H9 (cell line): ENCODE measurements at regions not wholly inside any gene's neighbourhood (a gene's known extent, or its start where the extent isn't known, plus 50 kb on each side); places are given as distances from the start of the nearest gene placed in this dataset.

Experiments
- DNase-seq: peaks from one replicate; pipeline ENCODE4 v3.0.0-alpha.2; 2017
- H2AFZ ChIP-seq: one replicate; pipeline ENCODE4 v1.6.1; 2013; ENCODE audit warnings: mild to moderate bottlenecking, low read length, control low read depth, moderate library complexity
- H2AK5ac ChIP-seq: 2 replicates; pipeline ENCODE4 v1.6.1; 2013; ENCODE audit warnings: low read length, control low read depth, mixed read lengths; ENCODE audit not compliant: insufficient read length
- H2BK120ac ChIP-seq: one replicate; pipeline ENCODE4 v1.6.1; 2013; ENCODE audit warnings: low read depth, mild to moderate bottlenecking, low read length, control low read depth, inconsistent platforms; ENCODE audit not compliant: poor library complexity, severe bottlenecking
- H2BK12ac ChIP-seq: 2 replicates; pipeline ENCODE4 v1.6.1; 2013; ENCODE audit warnings: low read length, control low read depth, mixed read lengths, low read depth; ENCODE audit not compliant: insufficient read length
- H2BK15ac ChIP-seq: 2 replicates; pipeline ENCODE4 v1.6.1; 2013; ENCODE audit warnings: low read depth, low read length, control low read depth
- H2BK20ac ChIP-seq: one replicate; pipeline ENCODE4 v1.6.1; 2013; ENCODE audit warnings: low read depth, mild to moderate bottlenecking, low read length, control low read depth, inconsistent platforms; ENCODE audit not compliant: poor library complexity, severe bottlenecking
- H2BK5ac ChIP-seq: 2 replicates; pipeline ENCODE4 v1.6.1; 2013; ENCODE audit warnings: low read length, control low read depth, mixed read lengths; ENCODE audit not compliant: insufficient read length
- H3K14ac ChIP-seq: 2 replicates; pipeline ENCODE4 v1.6.1; 2013; ENCODE audit warnings: low read length, control low read depth; ENCODE audit not compliant: insufficient read depth
- H3K18ac ChIP-seq: 2 replicates; pipeline ENCODE4 v1.6.1; 2013; ENCODE audit warnings: low read depth, mild to moderate bottlenecking, mixed read lengths, low read length, control low read depth; ENCODE audit not compliant: insufficient read length
- H3K23ac ChIP-seq: 2 replicates; pipeline ENCODE4 v1.6.1; 2013; ENCODE audit warnings: low read length, control low read depth, mixed read lengths, low read depth; ENCODE audit not compliant: insufficient read length
- H3K23me2 ChIP-seq: 2 replicates; pipeline ENCODE4 v1.6.1; 2013; ENCODE audit warnings: low read depth, mild to moderate bottlenecking, mixed read lengths, low read length, control low read depth; ENCODE audit not compliant: insufficient read length, poor library complexity, severe bottlenecking
- H3K27ac ChIP-seq: 2 replicates; pipeline ENCODE4 v1.5.1; 2013; ENCODE audit warnings: low read length, control low read depth, mixed read lengths, low read depth; ENCODE audit not compliant: insufficient read length
- H3K27me3 ChIP-seq: 2 replicates; pipeline ENCODE4 v1.6.1; 2013; ENCODE audit warnings: low read length, control low read depth, inconsistent platforms; ENCODE audit not compliant: insufficient read depth
- H3K4ac ChIP-seq: 2 replicates; pipeline ENCODE4 v1.6.1; 2013; ENCODE audit warnings: low read depth, mild to moderate bottlenecking, control low read depth, inconsistent platforms, low read length, moderate library complexity
- H3K4me1 ChIP-seq: 2 replicates; pipeline ENCODE4 v1.6.1; 2013; ENCODE audit warnings: low read length, control low read depth, inconsistent platforms; ENCODE audit not compliant: insufficient read depth
- H3K4me2 ChIP-seq: 2 replicates; pipeline ENCODE4 v1.6.1; 2013; ENCODE audit warnings: low read length, control low read depth, mixed read lengths; ENCODE audit not compliant: insufficient read length, insufficient read depth
- H3K56ac ChIP-seq: 2 replicates; pipeline ENCODE4 v1.6.1; 2013; ENCODE audit warnings: low read depth, mild to moderate bottlenecking, mixed read lengths, low read length, control low read depth; ENCODE audit not compliant: insufficient read length
- H3K79me1 ChIP-seq: 2 replicates; pipeline ENCODE4 v1.6.1; 2013; ENCODE audit warnings: low read depth, mild to moderate bottlenecking, moderate library complexity, low read length, control low read depth, inconsistent platforms; ENCODE audit not compliant: insufficient read depth, poor library complexity, severe bottlenecking
- H3K79me2 ChIP-seq: 2 replicates; pipeline ENCODE4 v1.6.1; 2013; ENCODE audit warnings: low read length, control low read depth, inconsistent platforms; ENCODE audit not compliant: insufficient read depth
- H3K9ac ChIP-seq: 2 replicates; pipeline ENCODE4 v1.6.1; 2013; ENCODE audit warnings: low read length, control low read depth, mixed read lengths; ENCODE audit not compliant: insufficient read length; ENCODE audit errors: extremely low read depth
- H3K9me3 ChIP-seq: one replicate; pipeline ENCODE4 v1.6.1; 2013; ENCODE audit warnings: low read depth, low read length, inconsistent platforms; ENCODE audit not compliant: control insufficient read depth
- H3T11ph ChIP-seq: one replicate; pipeline ENCODE4 v1.6.1; 2013; ENCODE audit warnings: mild to moderate bottlenecking, low read length, control low read depth, inconsistent platforms
- H4K20me1 ChIP-seq: one replicate; pipeline ENCODE4 v1.6.1; 2013; ENCODE audit not compliant: control insufficient read depth, insufficient read length, insufficient read depth
- H4K5ac ChIP-seq: 2 replicates; pipeline ENCODE4 v1.6.1; 2013; ENCODE audit warnings: low read depth, mild to moderate bottlenecking, mixed read lengths, low read length, control low read depth; ENCODE audit not compliant: insufficient read length
- H4K8ac ChIP-seq: replicated peaks from 2 replicates; pipeline ENCODE4 v1.6.1; 2013; ENCODE audit warnings: low read length, control low read depth, mixed read lengths, low read depth; ENCODE audit not compliant: insufficient read length
- H4K91ac ChIP-seq: 2 replicates; pipeline ENCODE4 v1.6.1; 2013; ENCODE audit warnings: low read depth, mild to moderate bottlenecking, moderate library complexity, mixed read lengths, low read length, control low read depth; ENCODE audit not compliant: insufficient read length
- H3K27ac Mint-ChIP-seq, 3 experiments: 2 replicates in 2 of 3; 3 replicates in 1 of 3; pipeline ENCODE4 v1.8.0; 2020 to 2021; ENCODE audit warnings: mixed read lengths in 3 of 3, mild to moderate bottlenecking in 1 of 3, moderate library complexity in 1 of 3
- H3K27me3 Mint-ChIP-seq: 2 replicates; pipeline ENCODE4 v1.8.0; 2021; ENCODE audit warnings: low read depth, mild to moderate bottlenecking, moderate library complexity, mixed read lengths
- H3K36me3 Mint-ChIP-seq, 3 experiments: 2 replicates in 2 of 3; 3 replicates in 1 of 3; pipeline ENCODE4 v1.8.0; 2020 to 2021; ENCODE audit warnings: low read depth in 3 of 3, mixed read lengths in 3 of 3; ENCODE audit not compliant: insufficient read depth in 1 of 3
- H3K4me1 Mint-ChIP-seq, 2 experiments: 2 replicates each; pipeline ENCODE4 v1.8.0; 2020; ENCODE audit warnings: mixed read lengths in 2 of 2
- H3K4me3 Mint-ChIP-seq, 2 experiments: 2 replicates in 1 of 2; 3 replicates in 1 of 2; pipeline ENCODE4 v1.8.0; 2020 to 2021; ENCODE audit warnings: mild to moderate bottlenecking in 2 of 2, mixed read lengths in 2 of 2, moderate library complexity in 1 of 2
- H3K9me3 Mint-ChIP-seq, 2 experiments: 2 replicates in 1 of 2; 3 replicates in 1 of 2; pipeline ENCODE4 v1.8.0; 2020; ENCODE audit warnings: mild to moderate bottlenecking in 2 of 2, mixed read lengths in 2 of 2, moderate library complexity in 1 of 2
- WGBS: extraction: QIAGEN DNeasy Blood & Tissue Kit; methylation state at CpG from one replicate; pipeline ENCODE4 v1.1.7; 2013; ENCODE audit warnings: missing lambda C conversion rate, low lambda C conversion rate, mixed read lengths; ENCODE audit not compliant: insufficient read length; ENCODE audit errors: extremely low coverage; 5-methylcytosine and 5-hydroxymethylcytosine counted together
- TF ChIP-seq, protein P1 (sequence below): fragments of 200-600 bp; sonication (generic); conservative IDR thresholded peaks from 3 replicates; pipeline ENCODE4 v1.8.0; 2021; ENCODE audit warnings: antibody characterized with exemption, mild to moderate bottlenecking

DNA sequence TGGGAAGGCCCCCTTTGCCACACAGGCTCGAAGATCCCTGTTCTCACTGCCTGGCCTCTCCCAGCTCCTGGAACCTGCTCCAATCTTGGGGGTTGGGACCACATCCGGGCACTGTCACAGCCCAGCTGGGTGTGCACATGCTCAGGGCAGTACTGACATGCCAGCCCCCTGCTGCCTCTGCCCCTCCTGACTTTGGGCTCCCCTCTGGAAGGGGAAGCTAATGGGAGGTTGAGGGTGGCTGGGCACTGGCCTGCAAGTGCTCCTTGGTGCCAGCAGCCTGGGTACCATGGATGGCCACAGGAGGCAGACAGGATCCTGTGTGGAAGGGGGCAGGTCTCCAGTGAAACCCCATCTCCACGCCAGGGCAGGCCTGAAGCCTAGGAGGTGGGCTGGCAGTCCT lies 126.1 kb upstream of the NOL4 start:
- Histone ChIP-seq H4K20me1 (no peaks in the 10 kb centered on the region), H2AFZ (no peak overlapping the region), H3K79me1 (no peaks in the 10 kb centered on the region), H3K4me2 (no peak overlapping the region), H3K27me3 (no peaks in the 10 kb centered on the region), H4K5ac (no peak overlapping the region), H3K27ac (no peak overlapping the region), H2BK12ac (no peak overlapping the region), H3K9me3 (no peaks in the 10 kb centered on the region), H3K4ac (no peak overlapping the region), H2BK20ac (no peak overlapping the region), H2AK5ac (no peak overlapping the region), H3K56ac (no peak overlapping the region), H3K23me2 (no peaks in the 10 kb centered on the region), H3K4me1 (no peaks in the 10 kb centered on the region), H3T11ph (no peak overlapping the region), H2BK120ac (no peak overlapping the region), H3K23ac (no peak overlapping the region), H3K18ac (no peak overlapping the region), H3K14ac (no peak overlapping the region; the same call in 1 of the 2 replicates), H4K8ac (no peak overlapping the region), H3K79me2 (no peaks in the 10 kb centered on the region), H3K9ac (no peak overlapping the region), H2BK15ac (no peak overlapping the region), H4K91ac (no peak overlapping the region), H2BK5ac (no peak overlapping the region)
- TF ChIP-seq, protein P1, sequence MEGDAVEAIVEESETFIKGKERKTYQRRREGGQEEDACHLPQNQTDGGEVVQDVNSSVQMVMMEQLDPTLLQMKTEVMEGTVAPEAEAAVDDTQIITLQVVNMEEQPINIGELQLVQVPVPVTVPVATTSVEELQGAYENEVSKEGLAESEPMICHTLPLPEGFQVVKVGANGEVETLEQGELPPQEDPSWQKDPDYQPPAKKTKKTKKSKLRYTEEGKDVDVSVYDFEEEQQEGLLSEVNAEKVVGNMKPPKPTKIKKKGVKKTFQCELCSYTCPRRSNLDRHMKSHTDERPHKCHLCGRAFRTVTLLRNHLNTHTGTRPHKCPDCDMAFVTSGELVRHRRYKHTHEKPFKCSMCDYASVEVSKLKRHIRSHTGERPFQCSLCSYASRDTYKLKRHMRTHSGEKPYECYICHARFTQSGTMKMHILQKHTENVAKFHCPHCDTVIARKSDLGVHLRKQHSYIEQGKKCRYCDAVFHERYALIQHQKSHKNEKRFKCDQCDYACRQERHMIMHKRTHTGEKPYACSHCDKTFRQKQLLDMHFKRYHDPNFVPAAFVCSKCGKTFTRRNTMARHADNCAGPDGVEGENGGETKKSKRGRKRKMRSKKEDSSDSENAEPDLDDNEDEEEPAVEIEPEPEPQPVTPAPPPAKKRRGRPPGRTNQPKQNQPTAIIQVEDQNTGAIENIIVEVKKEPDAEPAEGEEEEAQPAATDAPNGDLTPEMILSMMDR, result no peak
- Mint-ChIP-seq H3K27me3 (no peaks in the 10 kb centered on the region), H3K9me3 (no peaks in the 10 kb centered on the region), H3K4me1 (no peaks in the 10 kb centered on the region), H3K27ac (no peak overlapping the region), H3K4me3 (no peak overlapping the region), H3K36me3 (no peaks in the 10 kb centered on the region; a peak in 1 of 7 replicates)
- WGBS, result no CpG with 5 or more reads among the region's 3 CpGs
- no peak for DNase-seq
